K562 (cell line): ENCODE measurements at regions not wholly inside any gene's neighbourhood (a gene's known extent, or its start where the extent isn't known, plus 50 kb on each side); places are given as distances from the start of the nearest gene placed in this dataset.

Experiments
- ATAC-seq: fragments of 200-7000 bp; cut with Tn5 transposase; 3 replicates; pipeline ENCODE4 v1.9.1; 2020; ENCODE audit warnings: moderate library complexity
- BruUV-seq: library from RNA; stranded (reverse); fragments of 400-500 nt; replicated peaks from 2 replicates; lab custom pipeline; 2021; lab: Mats Ljungman, UMichigan
- CTCF ChIA-PET: fragments of 300-600 bp; formaldehyde crosslinking; extraction: SDS; loops from one replicate; lab custom pipeline; 2021; ENCODE audit warnings: low intra/inter-chr PET ratio; lab: Yijun Ruan, JAX
- POLR2A ChIA-PET: fragments of 300-600, 350-650 bp; sonication (Branson Sonifier 250); formaldehyde crosslinking; extraction: SDS; loops from one replicate; lab custom pipeline; 2021; ENCODE audit warnings: antibody characterized with exemption, inconsistent platforms; lab: Yijun Ruan, JAX
- DNase-seq, 4 experiments: peaks; one replicate each; pipeline versions ENCODE4 v3.0.0 to v3.0.0-alpha.2; 2011 to 2018; ENCODE audit warnings: low spot score in 3 of 4, mixed read lengths in 3 of 4; ENCODE audit errors: extremely low read depth in 1 of 4
- FAIRE-seq: peaks from 2 replicates; lab custom pipeline; 2011; peaks lifted over from hg19 to GRCh38; lab: Jason Lieb, UNC
- H2AFZ ChIP-seq: 2 replicates; pipeline ENCODE4 v1.6.0; 2011; ENCODE audit warnings: low read depth, low read length, control low read depth, inconsistent platforms
- H3K27ac ChIP-seq: fragments of 200-600 bp; 3 replicates; pipeline ENCODE4 v1.8.0; 2011; ENCODE audit warnings: low read depth, mild to moderate bottlenecking, control low read depth, inconsistent platforms, low read length, moderate library complexity, mixed read lengths; ENCODE audit errors: extremely low read depth
- H3K27me3 ChIP-seq, 2 experiments: fragments of 300-600 bp in 1 of 2; 2 replicates in 1 of 2; 3 replicates in 1 of 2; pipeline versions ENCODE4 v1.6.0 to v1.8.0; 2011; ENCODE audit warnings: inconsistent platforms in 2 of 2, low read length in 2 of 2, mild to moderate bottlenecking in 1 of 2, mixed read lengths in 1 of 2, moderate library complexity in 1 of 2; ENCODE audit not compliant: control insufficient read depth in 2 of 2, insufficient read depth in 2 of 2
- H3K36me3 ChIP-seq: fragments of 300-600 bp; 3 replicates; pipeline ENCODE4 v1.8.0; 2011; ENCODE audit warnings: mild to moderate bottlenecking, low read length, inconsistent platforms; ENCODE audit not compliant: control insufficient read depth, insufficient read depth
- H3K4me1 ChIP-seq, 2 experiments: fragments of 200-600 bp in 1 of 2; replicated peaks in 1 of 2; 2 replicates in 1 of 2; 3 replicates in 1 of 2; pipeline versions ENCODE4 v1.5.1 to v1.8.0; 2011; ENCODE audit warnings: inconsistent platforms in 2 of 2, low read length in 2 of 2, mild to moderate bottlenecking in 1 of 2, mixed read lengths in 1 of 2, moderate library complexity in 1 of 2; ENCODE audit not compliant: control insufficient read depth in 2 of 2, insufficient read depth in 2 of 2
- H3K4me2 ChIP-seq: 2 replicates; pipeline ENCODE4 v1.6.1; 2011; ENCODE audit warnings: low read length, control low read depth, inconsistent platforms, mixed read lengths; ENCODE audit not compliant: insufficient read depth
- H3K4me3 ChIP-seq: fragments of 200-600 bp; sonication (generic), shearing (Covaris generic); 2 replicates; pipeline ENCODE4 v1.5.1; 2016; ENCODE audit warnings: control low read depth, inconsistent platforms
- H3K79me2 ChIP-seq: fragments of 200-600 bp; 3 replicates; pipeline ENCODE4 v1.8.0; 2011; ENCODE audit warnings: low read length, inconsistent platforms; ENCODE audit not compliant: control insufficient read depth, insufficient read depth
- H3K9ac ChIP-seq, 2 experiments: 2 replicates each; pipeline versions ENCODE4 v1.6.0 to v1.6.1; 2011; ENCODE audit warnings: low read depth in 2 of 2, low read length in 2 of 2, control low read depth in 1 of 2, inconsistent platforms in 1 of 2, mild to moderate bottlenecking in 1 of 2, mixed read lengths in 1 of 2; ENCODE audit not compliant: insufficient read depth in 1 of 2
- H3K9me1 ChIP-seq: one replicate; pipeline ENCODE4 v1.6.0; 2011; ENCODE audit warnings: inconsistent platforms, mild to moderate bottlenecking, low read length, moderate library complexity; ENCODE audit not compliant: control insufficient read depth, insufficient read depth
- H3K9me3 ChIP-seq: replicated peaks from 2 replicates; pipeline ENCODE4 v1.5.1; 2011; ENCODE audit warnings: low read depth, low read length, inconsistent platforms; ENCODE audit not compliant: control insufficient read depth, insufficient read depth
- H4K20me1 ChIP-seq: replicated peaks from 2 replicates; pipeline ENCODE4 v1.6.1; 2011; ENCODE audit warnings: low read length, inconsistent platforms, mixed read lengths; ENCODE audit not compliant: control insufficient read depth, insufficient read depth
- GTF2B ChIP-seq: IDR thresholded peaks from 2 replicates; pipeline ENCODE4 v1.6.1; 2011; ENCODE audit not compliant: insufficient read length; ENCODE audit errors: extremely low read depth
- HDGF ChIP-seq: fragments of 450-650 bp; IDR thresholded peaks from 2 replicates; pipeline ENCODE4 v1.6.1; 2016
- HOXB6 ChIP-seq: fragments of 250-450 bp; sonication (Bioruptor Pico); IDR thresholded peaks from 2 replicates; pipeline ENCODE4 v1.5.1; 2022; ENCODE audit warnings: mild to moderate bottlenecking, borderline replicate concordance
- KLF1 ChIP-seq: fragments of 450-650 bp; IDR thresholded peaks from 2 replicates; pipeline ENCODE4 v1.6.1; 2016; ENCODE audit warnings: missing genetic modification characterization, missing compliant biosample characterization
- SNAPC5 ChIP-seq: fragments of 250-450 bp; sonication (Bioruptor Pico); IDR thresholded peaks from 2 replicates; pipeline ENCODE4 v1.8.0; 2021; ENCODE audit warnings: moderate library complexity, mild to moderate bottlenecking, inconsistent platforms
- TEAD1 ChIP-seq, 2 experiments: fragments of 450-650 bp in 1 of 2; sonication (generic) in 1 of 2; formaldehyde crosslinking; IDR thresholded peaks; 2 replicates each; pipeline versions ENCODE4 v1.4.0 to v1.8.0; 2020 to 2022; ENCODE audit warnings: mild to moderate bottlenecking in 2 of 2, missing genetic modification reagents in 1 of 2
- ZNF12 ChIP-seq: sonication (generic); formaldehyde crosslinking; IDR thresholded peaks from 2 replicates; pipeline ENCODE4 v1.4.0; 2020; ENCODE audit warnings: mild to moderate bottlenecking, missing genetic modification reagents
- WGBS: fragments of 100-300 bp; shearing (Covaris generic); methylation state at CpG from one replicate; pipeline ENCODE4 v1.1.6; 2016; ENCODE audit warnings: low coverage, mixed read lengths; ENCODE audit not compliant: insufficient coverage; ENCODE audit errors: missing lambda C conversion rate; 5-methylcytosine and 5-hydroxymethylcytosine counted together
- in situ Hi-C: fragments of 300-500 bp; cut with MboI; formaldehyde crosslinking; loops from 4 replicates; pipeline ENCODE4 v1.15.0; 2018; ENCODE audit warnings: inconsistent platforms, mixed read lengths
- intact Hi-C: fragments of 100-400 bp; cut with micrococcal nuclease; formaldehyde crosslinking; loops from 2 replicates; pipeline ENCODE4 v1.14.2; 2022

GRCh38 chr1:105865546-105865945, 1190.9 kb upstream of the PRMT6 start:
- Histone ChIP-seq H3K27me3 (no peaks in the 10 kb centered on the region), H3K9me1 (no peaks in the 10 kb centered on the region), H4K20me1 (no peaks in the 10 kb centered on the region), H3K9ac (no peak overlapping the region), H3K4me3 (no peak overlapping the region), H3K36me3 (no peaks in the 10 kb centered on the region), H3K4me1 (no peaks in the 10 kb centered on the region), H3K27ac (no peak overlapping the region), H3K79me2 (no peaks in the 10 kb centered on the region), H3K4me2 (no peak overlapping the region), H2AFZ (no peak overlapping the region), H3K9me3 (no peaks in the 10 kb centered on the region; the same call in 1 of the 2 replicates)
- intact Hi-C loops (no loop called here), in situ Hi-C loops (no loop called here)
- WGBS = 0% methylated on average over 2 of the region's 2 CpGs
- POLR2A ChIA-PET = no interaction called here
- CTCF ChIA-PET = no interaction called here
- no peak for DNase-seq
- FAIRE-seq = no peak
- no peak for ATAC-seq
- TF ChIP-seq TEAD1 (CRISPR knock-in tag; IDR thresholded peaks at IDR 0.05) (no peak), GTF2B (no peak), ZNF12 (CRISPR knock-in tag) (no peak), KLF1 (no peak), HOXB6 (no peak), SNAPC5 (CRISPR knock-in tag) (no peak), HDGF (no peak)
- no TSS peak for BruUV-seq
